ENCODE measurements at regions not wholly inside any gene's neighbourhood (a gene's known extent, or its start where the extent isn't known, plus 50 kb on each side); places are given as distances from the start of the nearest gene placed in this dataset.

- TF ChIP-seq POLR2AphosphoS5 (IDR thresholded peaks at IDR 0.05; ENCODE audit: borderline replicate concordance, low read depth, low read length) (no peak), EZH2 (IDR thresholded peaks at IDR 0.05) (no peak), FOXP2 (optimal IDR thresholded peaks at IDR 0.05; ENCODE audit: control extremely low read depth, extremely low read length, insufficient read depth) (no peak)
These were observed 85.7 kb downstream of the QDPR start for GRCh38 chr4:17426222-17426621.

Measured in SK-N-MC (cell line).